Keratinocyte (primary cell): ENCODE measurements at regions not wholly inside any gene's neighbourhood (a gene's known extent, or its start where the extent isn't known, plus 50 kb on each side); places are given as distances from the start of the nearest gene placed in this dataset.

ENCODE experiments used
- DNase-seq: peaks from one replicate; pipeline ENCODE4 v3.0.0-alpha.2; 2011; ENCODE audit warnings: low read depth, missing footprints, low spot score
- FAIRE-seq: peaks from 2 replicates; lab custom pipeline; 2011; peaks lifted over from hg19 to GRCh38; lab: Jason Lieb, UNC
- H2AFZ ChIP-seq: 2 replicates; pipeline ENCODE4 v1.6.0; 2012; ENCODE audit warnings: low read length, control low read depth, inconsistent platforms; ENCODE audit not compliant: control insufficient read depth
- H3K27ac ChIP-seq: 2 replicates; pipeline ENCODE4 v1.5.1; 2011; ENCODE audit warnings: low read length; ENCODE audit not compliant: control insufficient read depth, insufficient read depth
- H3K27me3 ChIP-seq: 3 replicates; pipeline ENCODE4 v1.6.0; 2011; ENCODE audit warnings: low read length; ENCODE audit not compliant: control insufficient read depth, insufficient read depth; ENCODE audit errors: extremely low read depth
- H3K36me3 ChIP-seq, 2 experiments: 2 replicates in 1 of 2; 3 replicates in 1 of 2; pipeline ENCODE4 v1.5.1; 2011; ENCODE audit warnings: low read length in 2 of 2, mild to moderate bottlenecking in 1 of 2; ENCODE audit not compliant: control insufficient read depth in 2 of 2, insufficient read depth in 2 of 2; ENCODE audit errors: extremely low read depth in 1 of 2
- H3K4me1 ChIP-seq: 3 replicates; pipeline ENCODE4 v1.5.1; 2011; ENCODE audit warnings: low read length; ENCODE audit not compliant: control insufficient read depth, insufficient read depth; ENCODE audit errors: extremely low read depth
- H3K4me2 ChIP-seq: 3 replicates; pipeline ENCODE4 v1.6.0; 2011; ENCODE audit warnings: low read depth, low read length; ENCODE audit not compliant: control insufficient read depth, insufficient read depth; ENCODE audit errors: extremely low read depth
- H3K4me3 ChIP-seq, 3 experiments: fragments of 200-600 bp in 1 of 3; sonication (generic) in 1 of 3; 2 replicates in 2 of 3; 3 replicates in 1 of 3; pipeline ENCODE4 v1.5.1; 2011 to 2016; ENCODE audit warnings: low read length in 3 of 3, mild to moderate bottlenecking in 3 of 3, control low read depth in 2 of 3, inconsistent platforms in 1 of 3, low read depth in 1 of 3, mixed read lengths in 1 of 3, mixed run types in 1 of 3, moderate library complexity in 1 of 3; ENCODE audit not compliant: control insufficient read depth in 2 of 3, insufficient read depth in 2 of 3; ENCODE audit errors: extremely low read depth in 1 of 3
- H3K79me2 ChIP-seq: 2 replicates; pipeline ENCODE4 v1.6.0; 2012; ENCODE audit warnings: low read length; ENCODE audit not compliant: control insufficient read depth, insufficient read depth
- H3K9ac ChIP-seq: 3 replicates; pipeline ENCODE4 v1.6.0; 2011; ENCODE audit warnings: low read length; ENCODE audit not compliant: control insufficient read depth, insufficient read depth; ENCODE audit errors: extremely low read depth
- H3K9me1 ChIP-seq: 3 replicates; pipeline ENCODE4 v1.6.0; 2011; ENCODE audit warnings: low read length; ENCODE audit not compliant: control insufficient read depth, insufficient read depth; ENCODE audit errors: extremely low read depth
- H3K9me3 ChIP-seq: 2 replicates; pipeline ENCODE4 v1.5.1; 2012; ENCODE audit warnings: low read depth, low read length; ENCODE audit not compliant: control insufficient read depth
- H4K20me1 ChIP-seq: 3 replicates; pipeline ENCODE4 v1.6.0; 2011; ENCODE audit warnings: low read length; ENCODE audit not compliant: control insufficient read depth, insufficient read depth; ENCODE audit errors: extremely low read depth
- EZH2 ChIP-seq: IDR thresholded peaks from one replicate; pipeline ENCODE4 v1.6.1; 2012; ENCODE audit warnings: inconsistent platforms, mild to moderate bottlenecking, low read length, moderate library complexity
- dilution Hi-C: fragments of 300-500 bp; cut with MboI; formaldehyde crosslinking; loops from one replicate; pipeline ENCODE4 v1.7.0; 2020; ENCODE audit warnings: low sequenced_read_pairs; ENCODE audit not compliant: extremely low pct_ligation_motif_present
- TF ChIP-seq, protein P1 (sequence below), 3 experiments: IDR thresholded peaks in 1 of 3; conservative IDR thresholded peaks in 1 of 3; optimal IDR thresholded peaks in 1 of 3; 2 replicates in 2 of 3; 3 replicates in 1 of 3; pipeline versions ENCODE3 to v1.5.1; 2011; ENCODE audit warnings: low read length in 3 of 3, mild to moderate bottlenecking in 3 of 3, moderate library complexity in 2 of 3, control low read depth in 1 of 3, inconsistent platforms in 1 of 3; ENCODE audit not compliant: insufficient read depth in 2 of 3; ENCODE audit errors: extremely low read depth in 1 of 3

DNA sequence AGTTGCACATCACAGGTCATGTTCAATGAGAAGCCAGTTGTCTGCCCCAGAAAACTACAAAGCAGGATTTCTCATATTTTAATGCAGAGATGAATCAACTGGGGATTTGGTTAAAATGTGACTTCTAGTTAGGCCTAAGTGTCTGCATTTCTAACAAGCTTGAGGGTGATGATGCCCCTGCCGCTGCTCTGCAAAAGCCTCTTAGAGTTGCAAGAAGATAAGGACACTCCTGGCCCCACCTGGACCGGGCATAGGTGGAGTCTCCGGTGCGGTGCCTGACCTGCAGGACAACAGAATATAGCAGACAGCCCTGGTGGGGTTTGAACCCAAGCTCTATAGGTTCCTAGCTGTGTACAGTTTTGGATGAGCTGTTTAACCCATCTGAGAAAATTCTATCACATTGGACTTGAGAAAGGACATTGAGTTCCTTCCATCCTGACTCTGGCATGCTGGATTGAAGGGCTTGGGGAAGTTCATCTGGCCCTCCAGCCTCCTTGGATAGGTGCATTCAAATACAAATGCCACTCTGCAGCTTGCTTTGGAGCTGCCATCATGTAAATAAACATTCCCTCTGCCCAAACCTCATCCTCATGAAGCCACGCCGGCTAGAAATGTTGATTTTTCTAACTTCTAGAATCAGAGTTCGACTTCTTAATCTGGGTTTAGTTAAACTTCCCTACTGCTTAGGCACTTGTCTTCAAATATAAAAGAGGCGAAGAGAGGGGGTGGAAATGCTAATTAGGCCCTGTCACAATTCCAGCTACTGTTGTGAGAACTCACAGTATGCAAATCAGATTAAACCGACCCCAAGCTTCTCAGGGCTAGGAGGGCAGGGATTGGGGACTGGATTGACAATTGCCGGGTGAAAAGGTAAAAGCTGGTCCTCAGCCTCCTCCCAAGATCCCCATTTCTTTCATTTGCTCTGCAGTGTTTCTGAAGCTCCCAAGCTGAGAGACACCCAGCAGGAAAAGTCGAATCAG lies 1225.6 kb downstream of the VRK1 start:
- no peak for FAIRE-seq
- Histone ChIP-seq H2AFZ (no peak overlapping the region), H3K9ac (no peak overlapping the region), H3K4me3 (no peak overlapping the region), H3K27me3 (no peaks in the 10 kb centered on the region), H3K79me2 (no peaks in the 10 kb centered on the region), H3K9me1 (no peaks in the 10 kb centered on the region), H3K9me3 (no peaks in the 10 kb centered on the region), H3K4me1 (no peaks in the 10 kb centered on the region), H4K20me1 (no peaks in the 10 kb centered on the region), H3K27ac (no peak overlapping the region), H3K36me3 (no peaks in the 10 kb centered on the region), H3K4me2 (no peak overlapping the region)
- dilution Hi-C loops, result no loop called here
- no peak for TF ChIP-seq EZH2
- TF ChIP-seq, protein P1, sequence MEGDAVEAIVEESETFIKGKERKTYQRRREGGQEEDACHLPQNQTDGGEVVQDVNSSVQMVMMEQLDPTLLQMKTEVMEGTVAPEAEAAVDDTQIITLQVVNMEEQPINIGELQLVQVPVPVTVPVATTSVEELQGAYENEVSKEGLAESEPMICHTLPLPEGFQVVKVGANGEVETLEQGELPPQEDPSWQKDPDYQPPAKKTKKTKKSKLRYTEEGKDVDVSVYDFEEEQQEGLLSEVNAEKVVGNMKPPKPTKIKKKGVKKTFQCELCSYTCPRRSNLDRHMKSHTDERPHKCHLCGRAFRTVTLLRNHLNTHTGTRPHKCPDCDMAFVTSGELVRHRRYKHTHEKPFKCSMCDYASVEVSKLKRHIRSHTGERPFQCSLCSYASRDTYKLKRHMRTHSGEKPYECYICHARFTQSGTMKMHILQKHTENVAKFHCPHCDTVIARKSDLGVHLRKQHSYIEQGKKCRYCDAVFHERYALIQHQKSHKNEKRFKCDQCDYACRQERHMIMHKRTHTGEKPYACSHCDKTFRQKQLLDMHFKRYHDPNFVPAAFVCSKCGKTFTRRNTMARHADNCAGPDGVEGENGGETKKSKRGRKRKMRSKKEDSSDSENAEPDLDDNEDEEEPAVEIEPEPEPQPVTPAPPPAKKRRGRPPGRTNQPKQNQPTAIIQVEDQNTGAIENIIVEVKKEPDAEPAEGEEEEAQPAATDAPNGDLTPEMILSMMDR (optimal IDR thresholded peaks at IDR 0.05 in 1 of 3, IDR thresholded peaks at IDR 0.05 in 1 of 3, conservative IDR thresholded peaks at IDR 0.05 in 1 of 3; ENCODE audit: extremely low read depth in 1 of 3, insufficient read depth in 2 of 3, low read length in 3 of 3), result no peak
- DNase-seq, result no peak

DNA sequence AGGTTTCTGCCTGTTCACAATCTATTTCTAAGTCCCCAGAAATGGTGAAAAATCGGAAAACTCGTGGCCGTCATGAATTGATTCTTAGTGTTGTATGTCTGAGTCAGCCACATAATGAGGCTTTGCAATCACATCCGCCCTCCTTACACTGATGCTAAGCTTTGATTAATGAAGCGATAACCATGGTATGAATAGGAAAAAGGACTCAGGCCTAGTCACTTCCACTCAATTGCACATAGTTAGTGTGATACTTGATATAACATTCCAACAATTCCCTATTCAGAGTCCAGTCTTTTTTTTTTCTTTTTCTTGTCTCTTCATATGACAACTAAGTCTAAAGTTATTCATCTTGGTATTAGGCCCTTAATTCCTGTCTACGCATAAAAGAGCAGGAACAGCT lies 1231.0 kb downstream of the VRK1 start:
- Histone ChIP-seq H3K4me2 (no peak overlapping the region), H3K36me3 (no peaks in the 10 kb centered on the region), H3K27me3 (no peaks in the 10 kb centered on the region), H2AFZ (no peak overlapping the region), H3K9me1 (no peaks in the 10 kb centered on the region), H3K9me3 (no peaks in the 10 kb centered on the region), H3K9ac (no peak overlapping the region), H3K79me2 (no peaks in the 10 kb centered on the region), H4K20me1 (no peaks in the 10 kb centered on the region), H3K4me1 (no peaks in the 10 kb centered on the region), H3K27ac (no peak overlapping the region), H3K4me3 (no peak overlapping the region)
- TF ChIP-seq EZH2, result no peak
- TF ChIP-seq, protein P1 (optimal IDR thresholded peaks at IDR 0.05 in 1 of 3, IDR thresholded peaks at IDR 0.05 in 1 of 3, conservative IDR thresholded peaks at IDR 0.05 in 1 of 3; ENCODE audit: extremely low read depth in 1 of 3, insufficient read depth in 2 of 3, low read length in 3 of 3), result no peak
- dilution Hi-C loops, result no loop called here
- FAIRE-seq, result no peak
- DNase-seq, result no peak
